Activated T-cell treated with anti-CD3 and anti-CD28 coated beads, Interleukin-2, amount 50 U/mL, for 4 hours (primary cell): ENCODE measurements at regions not wholly inside any gene's neighbourhood (a gene's known extent, or its start where the extent isn't known, plus 50 kb on each side); places are given as distances from the start of the nearest gene placed in this dataset.

Experiments
- ATAC-seq, 2 donors: fragments of 200-7000 bp; cut with Tn5 transposase; one replicate each; pipeline ENCODE4 v1.10.0; 2021
- DNase-seq: peaks from one replicate; pipeline ENCODE4 v3.0.0-alpha.2; 2020
- H3K27me3 Mint-ChIP-seq: one replicate; pipeline ENCODE4 v1.8.0; 2021; ENCODE audit warnings: low read depth, mixed read lengths
- H3K36me3 Mint-ChIP-seq: one replicate; pipeline ENCODE4 v1.8.0; 2022; ENCODE audit warnings: mixed read lengths; ENCODE audit not compliant: insufficient read depth
- H3K4me1 Mint-ChIP-seq: one replicate; pipeline ENCODE4 v1.8.0; 2021; ENCODE audit warnings: low read depth, mixed read lengths
- H3K4me3 Mint-ChIP-seq: one replicate; pipeline ENCODE4 v1.8.0; 2021; ENCODE audit warnings: mild to moderate bottlenecking, moderate library complexity, mixed read lengths
- H3K9me3 Mint-ChIP-seq: one replicate; pipeline ENCODE4 v1.8.0; 2021; ENCODE audit warnings: mixed read lengths

GRCh38 chr2:5051300-5051699, 640.9 kb upstream of the SOX11 start:
- Mint-ChIP-seq H3K36me3 (no peaks in the 10 kb centered on the region), H3K4me1 (no peaks in the 10 kb centered on the region), H3K27me3 (no peaks in the 10 kb centered on the region), H3K4me3 (no peak overlapping the region), H3K9me3 (peaks cover 4% of the 10 kb centered on the region)
- no peak for ATAC-seq
- no peak for DNase-seq

GRCh38 chr2:5052905-5053304, 639.3 kb upstream of the SOX11 start:
- ATAC-seq = no peak
- no peaks in the 10 kb centered on the region for H3K27me3 Mint-ChIP-seq
- no peaks in the 10 kb centered on the region for H3K4me1 Mint-ChIP-seq
- H3K4me3 Mint-ChIP-seq = no peak overlapping the region
- DNase-seq = no peak
- H3K9me3 Mint-ChIP-seq = peaks cover 4% of the 10 kb centered on the region
- no peaks in the 10 kb centered on the region for H3K36me3 Mint-ChIP-seq

GRCh38 chr2:5057891-5058351, 634.3 kb upstream of the SOX11 start:
- H3K4me3 Mint-ChIP-seq = no peak overlapping the region
- H3K36me3 Mint-ChIP-seq = no peaks in the 10 kb centered on the region
- peaks cover 8% of the 10 kb centered on the region for H3K9me3 Mint-ChIP-seq
- no peaks in the 10 kb centered on the region for H3K4me1 Mint-ChIP-seq
- DNase-seq (no peak), ATAC-seq (no peak)
- no peaks in the 10 kb centered on the region for H3K27me3 Mint-ChIP-seq

GRCh38 chr2:5060956-5061355, 631.2 kb upstream of the SOX11 start:
- DNase-seq (no peak), ATAC-seq (no peak)
- no peaks in the 10 kb centered on the region for H3K27me3 Mint-ChIP-seq
- H3K4me3 Mint-ChIP-seq = no peak overlapping the region
- H3K9me3 Mint-ChIP-seq = peaks cover 4% of the 10 kb centered on the region
- no peaks in the 10 kb centered on the region for H3K36me3 Mint-ChIP-seq
- no peaks in the 10 kb centered on the region for H3K4me1 Mint-ChIP-seq

- Mint-ChIP-seq H3K4me3 (no peak overlapping the region), H3K27me3 (no peaks in the 10 kb centered on the region), H3K36me3 (no peaks in the 10 kb centered on the region), H3K9me3 (peaks cover 10% of the 10 kb centered on the region), H3K4me1 (no peaks in the 10 kb centered on the region)
- no peak for DNase-seq
- ATAC-seq = no peak
Measured at GRCh38 chr2:5064687-5065086, 627.5 kb upstream of the SOX11 start.

- H3K4me1 Mint-ChIP-seq = no peaks in the 10 kb centered on the region
- H3K9me3 Mint-ChIP-seq = peaks cover 19% of the 10 kb centered on the region
- H3K36me3 Mint-ChIP-seq = no peaks in the 10 kb centered on the region
- no peak overlapping the region for H3K4me3 Mint-ChIP-seq
- ATAC-seq = no peak
- DNase-seq = no peak
- H3K27me3 Mint-ChIP-seq = no peaks in the 10 kb centered on the region
Measured at GRCh38 chr2:5067816-5068215, 624.4 kb upstream of the SOX11 start.

- H3K4me3 Mint-ChIP-seq = no peak overlapping the region
- no peak for ATAC-seq
- no peaks in the 10 kb centered on the region for H3K4me1 Mint-ChIP-seq
- no peaks in the 10 kb centered on the region for H3K36me3 Mint-ChIP-seq
- H3K27me3 Mint-ChIP-seq = no peaks in the 10 kb centered on the region
- no peak for DNase-seq
- H3K9me3 Mint-ChIP-seq = peaks cover 22% of the 10 kb centered on the region
Measured at GRCh38 chr2:5070257-5070656, 621.9 kb upstream of the SOX11 start.

GRCh38 chr2:5074733-5075132, 617.5 kb upstream of the SOX11 start:
- no peaks in the 10 kb centered on the region for H3K36me3 Mint-ChIP-seq
- no peaks in the 10 kb centered on the region for H3K27me3 Mint-ChIP-seq
- ATAC-seq (no peak), DNase-seq (no peak)
- no peaks in the 10 kb centered on the region for H3K4me1 Mint-ChIP-seq
- H3K4me3 Mint-ChIP-seq = no peak overlapping the region
- peaks cover 22% of the 10 kb centered on the region for H3K9me3 Mint-ChIP-seq

- no peak for ATAC-seq
- no peak for DNase-seq
- H3K27me3 Mint-ChIP-seq = no peaks in the 10 kb centered on the region
- H3K36me3 Mint-ChIP-seq = no peaks in the 10 kb centered on the region
- H3K4me3 Mint-ChIP-seq = no peak overlapping the region
- H3K9me3 Mint-ChIP-seq = peaks cover 19% of the 10 kb centered on the region
- H3K4me1 Mint-ChIP-seq = no peaks in the 10 kb centered on the region
Measured at GRCh38 chr2:5076599-5076998, 615.6 kb upstream of the SOX11 start.

GRCh38 chr2:5077479-5078089, 614.6 kb upstream of the SOX11 start:
- no peaks in the 10 kb centered on the region for H3K36me3 Mint-ChIP-seq
- no peak for DNase-seq
- H3K4me3 Mint-ChIP-seq = no peak overlapping the region
- no peaks in the 10 kb centered on the region for H3K27me3 Mint-ChIP-seq
- H3K4me1 Mint-ChIP-seq = no peaks in the 10 kb centered on the region
- peaks cover 13% of the 10 kb centered on the region for H3K9me3 Mint-ChIP-seq
- ATAC-seq = no peak

GRCh38 chr2:5083402-5083801, 608.8 kb upstream of the SOX11 start:
- no peak for DNase-seq
- no peak for ATAC-seq
- Mint-ChIP-seq H3K4me1 (no peaks in the 10 kb centered on the region), H3K9me3 (peaks cover 15% of the 10 kb centered on the region), H3K4me3 (no peak overlapping the region), H3K36me3 (no peaks in the 10 kb centered on the region), H3K27me3 (no peaks in the 10 kb centered on the region)

- ATAC-seq = no peak
- H3K4me1 Mint-ChIP-seq = no peaks in the 10 kb centered on the region
- H3K36me3 Mint-ChIP-seq = no peaks in the 10 kb centered on the region
- no peak overlapping the region for H3K4me3 Mint-ChIP-seq
- DNase-seq = no peak
- H3K9me3 Mint-ChIP-seq = peaks cover 8% of the 10 kb centered on the region
- no peaks in the 10 kb centered on the region for H3K27me3 Mint-ChIP-seq
Measured at GRCh38 chr2:5089409-5089808, 602.8 kb upstream of the SOX11 start.

GRCh38 chr2:5093056-5093455, 599.1 kb upstream of the SOX11 start:
- H3K27me3 Mint-ChIP-seq = no peaks in the 10 kb centered on the region
- DNase-seq = no peak

GRCh38 chr2:5093518-5093917, 598.7 kb upstream of the SOX11 start:
- H3K4me3 Mint-ChIP-seq = no peak overlapping the region
- DNase-seq (no peak), ATAC-seq (no peak)
- no peaks in the 10 kb centered on the region for H3K36me3 Mint-ChIP-seq
- H3K9me3 Mint-ChIP-seq = peaks cover 6% of the 10 kb centered on the region
- no peaks in the 10 kb centered on the region for H3K4me1 Mint-ChIP-seq
- no peaks in the 10 kb centered on the region for H3K27me3 Mint-ChIP-seq

More at GRCh38 chr2:5093056-5093455, 599.1 kb upstream of the SOX11 start:
- H3K36me3 Mint-ChIP-seq = no peaks in the 10 kb centered on the region
- H3K4me1 Mint-ChIP-seq = no peaks in the 10 kb centered on the region
- no peak overlapping the region for H3K4me3 Mint-ChIP-seq
- H3K9me3 Mint-ChIP-seq = peaks cover 6% of the 10 kb centered on the region
- ATAC-seq = no peak

GRCh38 chr2:5094192-5094591, 598.0 kb upstream of the SOX11 start:
- H3K36me3 Mint-ChIP-seq = no peaks in the 10 kb centered on the region
- ATAC-seq (no peak), DNase-seq (no peak)
- H3K4me3 Mint-ChIP-seq = no peak overlapping the region
- no peaks in the 10 kb centered on the region for H3K27me3 Mint-ChIP-seq
- H3K9me3 Mint-ChIP-seq = peaks cover 10% of the 10 kb centered on the region
- H3K4me1 Mint-ChIP-seq = no peaks in the 10 kb centered on the region

- no peak for ATAC-seq
- H3K4me1 Mint-ChIP-seq = no peaks in the 10 kb centered on the region
- no peak for DNase-seq
- peaks cover 20% of the 10 kb centered on the region for H3K9me3 Mint-ChIP-seq
- no peaks in the 10 kb centered on the region for H3K36me3 Mint-ChIP-seq
- H3K4me3 Mint-ChIP-seq = no peak overlapping the region
- H3K27me3 Mint-ChIP-seq = no peaks in the 10 kb centered on the region
Measured at GRCh38 chr2:5098286-5098685, 593.9 kb upstream of the SOX11 start.
